Tibial artery (tissue), 4 donors: ENCODE measurements at regions not wholly inside any gene's neighbourhood (a gene's known extent, or its start where the extent isn't known, plus 50 kb on each side); places are given as distances from the start of the nearest gene placed in this dataset.
"Not testable (repeated sequence)": the region's sequence is repeated elsewhere in the genome, so short reads cannot be mapped to it uniquely, and the experiment has no call there.

Experiments
- DNase-seq, 2 donors: peaks; one replicate each; pipeline ENCODE4 v3.0.0-alpha.2; 2019
- H3K27ac ChIP-seq, 2 donors: fragments of 200-600 bp; sonication (generic) in 1 of 2; 1 replicate in 1 of 2; 2 replicates in 1 of 2; pipeline ENCODE4 v1.5.1; 2018 to 2019; ENCODE audit warnings: mild to moderate bottlenecking in 1 of 2
- H3K27me3 ChIP-seq, 2 donors: fragments of 200-600 bp; sonication (generic) in 1 of 2; one replicate each; pipeline versions ENCODE4 v1.5.1 to v1.6.0; 2016 to 2019
- H3K36me3 ChIP-seq, 3 donors: fragments of 200-600 bp; sonication (generic) in 2 of 3; one replicate each; pipeline ENCODE4 v1.5.1; 2016 to 2019; ENCODE audit warnings: mild to moderate bottlenecking in 2 of 3
- H3K4me1 ChIP-seq, 4 donors: fragments of 200-600 bp; sonication (generic) in 2 of 4; 1 replicate in 3 of 4; 2 replicates in 1 of 4; pipeline ENCODE4 v1.5.1; 2016 to 2019
- H3K4me3 ChIP-seq, 2 donors: fragments of 200-600 bp; sonication (generic) in 1 of 2; 1 replicate in 1 of 2; 2 replicates in 1 of 2; pipeline ENCODE4 v1.5.1; 2018 to 2019; ENCODE audit warnings: mild to moderate bottlenecking in 2 of 2
- H3K9me3 ChIP-seq, 3 donors: fragments of 200-600 bp; sonication (generic) in 1 of 3; one replicate each; pipeline ENCODE4 v1.5.1; 2016 to 2019
- intact Hi-C: fragments of 100-400 bp; cut with DNase I; formaldehyde crosslinking; loops from one replicate; pipeline ENCODE4 v1.15.0; 2023; ENCODE audit warnings: low total_unique reads
- TF ChIP-seq, protein P1 (sequence below), 2 experiments: fragments of 200-600 bp in 1 of 2; fragments of 450-650 bp in 1 of 2; IDR thresholded peaks; one replicate each; pipeline ENCODE4 v1.5.1; 2017 to 2019; ENCODE audit warnings: antibody characterized with exemption in 2 of 2, mild to moderate bottlenecking in 1 of 2, moderate library complexity in 1 of 2

DNA sequence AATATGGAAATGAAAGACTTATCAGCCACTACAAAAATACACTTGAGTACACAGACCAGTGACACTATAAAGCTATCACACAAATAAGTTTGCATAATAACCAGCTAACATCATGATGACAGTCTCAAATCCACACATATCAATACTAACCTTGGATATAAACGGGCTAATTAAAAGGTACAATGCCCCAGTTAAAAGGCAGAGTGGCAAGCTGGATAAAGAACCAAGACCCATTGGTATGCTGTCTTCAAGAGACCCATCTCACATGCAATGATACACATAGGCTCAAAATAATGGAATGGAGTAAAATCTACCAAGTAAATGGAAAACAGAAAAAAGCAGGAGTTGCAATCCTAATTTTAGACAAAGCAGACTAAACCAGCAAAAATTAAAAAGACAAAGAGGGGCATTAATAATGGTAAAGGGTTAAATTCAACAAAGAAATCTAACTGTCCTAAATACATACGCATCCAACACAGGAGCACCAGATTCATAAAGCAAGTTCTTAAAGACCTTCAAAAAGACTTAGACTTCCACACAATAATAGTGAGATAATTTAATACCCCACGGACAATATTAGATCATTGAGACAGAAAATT, 163.3 kb downstream of the CD24 start:
- DNase-seq, result no peak
- intact Hi-C loops, result no loop called here
- no peak overlapping the region for H3K4me3 ChIP-seq
- H3K36me3 ChIP-seq, result no peaks in the 10 kb centered on the region
- no peaks in the 10 kb centered on the region for H3K27me3 ChIP-seq
- no peaks in the 10 kb centered on the region for H3K4me1 ChIP-seq
- H3K9me3 ChIP-seq, result peaks cover 0 to 42% (median 8%) of the 10 kb centered on the region in 3 donors
- TF ChIP-seq, protein P1, sequence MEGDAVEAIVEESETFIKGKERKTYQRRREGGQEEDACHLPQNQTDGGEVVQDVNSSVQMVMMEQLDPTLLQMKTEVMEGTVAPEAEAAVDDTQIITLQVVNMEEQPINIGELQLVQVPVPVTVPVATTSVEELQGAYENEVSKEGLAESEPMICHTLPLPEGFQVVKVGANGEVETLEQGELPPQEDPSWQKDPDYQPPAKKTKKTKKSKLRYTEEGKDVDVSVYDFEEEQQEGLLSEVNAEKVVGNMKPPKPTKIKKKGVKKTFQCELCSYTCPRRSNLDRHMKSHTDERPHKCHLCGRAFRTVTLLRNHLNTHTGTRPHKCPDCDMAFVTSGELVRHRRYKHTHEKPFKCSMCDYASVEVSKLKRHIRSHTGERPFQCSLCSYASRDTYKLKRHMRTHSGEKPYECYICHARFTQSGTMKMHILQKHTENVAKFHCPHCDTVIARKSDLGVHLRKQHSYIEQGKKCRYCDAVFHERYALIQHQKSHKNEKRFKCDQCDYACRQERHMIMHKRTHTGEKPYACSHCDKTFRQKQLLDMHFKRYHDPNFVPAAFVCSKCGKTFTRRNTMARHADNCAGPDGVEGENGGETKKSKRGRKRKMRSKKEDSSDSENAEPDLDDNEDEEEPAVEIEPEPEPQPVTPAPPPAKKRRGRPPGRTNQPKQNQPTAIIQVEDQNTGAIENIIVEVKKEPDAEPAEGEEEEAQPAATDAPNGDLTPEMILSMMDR (IDR thresholded peaks at IDR 0.05), result no peak
- H3K27ac ChIP-seq, result no peak overlapping the region

DNA sequence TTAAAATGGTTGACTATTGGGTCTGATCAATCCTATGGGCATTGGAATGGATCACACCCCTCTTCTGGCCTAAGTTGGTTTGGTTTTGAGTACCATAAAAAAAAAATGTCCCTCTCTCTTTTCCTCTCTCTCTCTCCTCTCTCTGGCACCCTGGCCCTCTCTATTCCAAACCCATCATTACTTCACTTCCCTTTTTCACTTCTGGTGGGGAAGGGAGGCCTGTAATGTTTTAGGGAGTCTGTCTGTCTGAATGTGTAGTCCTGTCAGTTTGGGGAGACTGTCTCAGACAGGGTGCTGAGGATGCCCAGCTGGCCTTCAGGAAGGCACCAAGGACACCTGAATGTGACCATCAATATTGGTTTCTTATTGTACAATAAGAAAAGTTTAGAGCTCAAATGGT, 165.8 kb downstream of the CD24 start:
- H3K4me1 ChIP-seq, result no peaks in the 10 kb centered on the region

DNA sequence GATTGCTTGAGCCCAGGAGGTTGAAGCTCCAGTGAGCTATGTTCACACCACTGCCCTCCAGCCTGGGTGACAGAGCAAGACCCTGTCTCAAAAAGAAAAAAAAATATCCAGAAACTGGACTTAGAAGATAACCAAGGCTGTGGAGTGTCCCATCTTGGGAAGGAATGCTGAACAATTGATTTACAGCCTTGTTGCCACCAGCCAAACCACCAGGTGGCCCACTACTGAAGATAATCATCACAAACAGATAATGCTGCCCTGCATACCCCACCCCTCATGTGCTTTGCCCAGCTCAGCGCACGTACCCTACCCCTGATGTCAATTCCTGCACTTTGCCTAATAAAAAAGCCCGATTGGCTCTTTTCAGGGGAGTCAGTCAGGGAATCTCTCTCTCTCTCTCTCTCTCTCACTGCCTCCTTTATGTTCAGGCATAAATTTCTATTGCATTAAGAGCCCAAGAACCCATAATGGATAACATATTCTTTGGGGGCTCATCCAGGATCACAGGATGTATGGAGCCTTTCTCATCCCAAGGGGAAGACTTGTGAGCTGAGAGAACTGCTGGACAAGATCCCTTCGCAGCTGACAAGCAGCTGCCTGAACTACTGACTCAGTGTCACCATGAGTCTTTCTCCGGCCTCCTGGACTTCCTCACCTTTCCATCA, 166.4 kb downstream of the CD24 start:
- H3K27ac ChIP-seq, result no peak overlapping the region
- intact Hi-C loops, result no loop called here
- H3K9me3 ChIP-seq, result peaks cover 0 to 42% (median 8%) of the 10 kb centered on the region in 3 donors
- no peaks in the 10 kb centered on the region for H3K27me3 ChIP-seq
- no peak for DNase-seq
- TF ChIP-seq, protein P1 (IDR thresholded peaks at IDR 0.05), result no peak
- H3K36me3 ChIP-seq, result no peaks in the 10 kb centered on the region
- H3K4me1 ChIP-seq, result no peaks in the 10 kb centered on the region
- H3K4me3 ChIP-seq, result no peak overlapping the region

More for the DNA sequence above, 165.8 kb downstream of the CD24 start:
- Histone ChIP-seq H3K27me3 (no peaks in the 10 kb centered on the region), H3K27ac (no peak overlapping the region), H3K4me3 (no peak overlapping the region), H3K9me3 (peaks cover 0 to 42% (median 8%) of the 10 kb centered on the region in 3 donors), H3K36me3 (no peaks in the 10 kb centered on the region)
- TF ChIP-seq, protein P1 (IDR thresholded peaks at IDR 0.05), result no peak
- intact Hi-C loops, result no loop called here
- DNase-seq, result no peak

DNA sequence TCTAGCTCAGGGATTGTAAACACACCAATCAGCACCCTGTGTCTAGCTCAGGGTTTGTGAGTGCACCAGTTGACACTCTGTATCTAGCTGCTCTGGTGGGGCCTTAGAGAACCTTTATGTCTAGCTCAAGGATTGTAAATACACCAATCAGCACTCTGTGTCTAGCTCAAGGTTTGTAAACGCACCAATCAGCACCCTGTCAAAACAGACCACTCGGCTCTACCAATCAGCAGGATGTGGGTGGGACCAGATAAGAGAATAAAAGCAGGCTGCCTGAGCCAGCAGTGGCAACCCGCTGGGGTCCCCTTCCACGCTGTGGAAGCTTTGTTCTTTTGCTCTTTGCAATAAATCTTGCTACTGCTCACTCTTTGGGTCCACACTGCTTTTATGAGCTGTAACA, 168.3 kb downstream of the CD24 start:
- H3K4me3 ChIP-seq, DNase-seq, intact Hi-C loops, H3K27me3 ChIP-seq, H3K4me1 ChIP-seq, H3K27ac ChIP-seq, H3K36me3 ChIP-seq: not testable (repeated sequence)
- H3K9me3 ChIP-seq, result peaks cover 0 to 33% (median 3%) of the 10 kb centered on the region in 3 donors

DNA sequence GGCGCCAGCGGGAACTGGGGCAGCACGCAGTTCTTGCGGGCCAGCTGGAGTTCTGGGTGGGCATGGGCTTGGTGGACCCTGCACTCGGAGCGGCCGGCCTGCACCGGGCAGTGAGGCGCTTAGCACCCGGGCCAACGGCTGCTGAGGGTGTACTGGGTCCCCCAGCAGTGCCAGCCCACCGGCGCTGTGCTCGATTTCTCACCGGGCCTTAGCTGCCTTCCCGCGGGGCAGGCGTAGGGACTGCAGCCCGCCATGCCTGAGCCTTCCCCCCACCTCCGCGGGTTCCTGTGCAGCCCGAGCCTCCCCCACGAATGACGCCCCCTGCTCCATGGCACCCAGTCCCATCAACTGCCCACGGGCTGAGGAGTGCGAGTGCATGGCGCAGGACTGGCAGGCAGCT, 168.8 kb downstream of the CD24 start:
- intact Hi-C loops, result no loop called here
- TF ChIP-seq, protein P1 (IDR thresholded peaks at IDR 0.05), result no peak
- no peak overlapping the region for H3K27ac ChIP-seq
- no peak overlapping the region for H3K4me3 ChIP-seq
- H3K27me3 ChIP-seq, result no peaks in the 10 kb centered on the region
- no peaks in the 10 kb centered on the region for H3K4me1 ChIP-seq
- H3K36me3 ChIP-seq, result no peaks in the 10 kb centered on the region
- no peak for DNase-seq
- peaks cover 0 to 28% (median 3%) of the 10 kb centered on the region in 3 donors for H3K9me3 ChIP-seq
